ENCODE measurements at regions not wholly inside any gene's neighbourhood (a gene's known extent, or its start where the extent isn't known, plus 50 kb on each side); places are given as distances from the start of the nearest gene placed in this dataset.

DNA sequence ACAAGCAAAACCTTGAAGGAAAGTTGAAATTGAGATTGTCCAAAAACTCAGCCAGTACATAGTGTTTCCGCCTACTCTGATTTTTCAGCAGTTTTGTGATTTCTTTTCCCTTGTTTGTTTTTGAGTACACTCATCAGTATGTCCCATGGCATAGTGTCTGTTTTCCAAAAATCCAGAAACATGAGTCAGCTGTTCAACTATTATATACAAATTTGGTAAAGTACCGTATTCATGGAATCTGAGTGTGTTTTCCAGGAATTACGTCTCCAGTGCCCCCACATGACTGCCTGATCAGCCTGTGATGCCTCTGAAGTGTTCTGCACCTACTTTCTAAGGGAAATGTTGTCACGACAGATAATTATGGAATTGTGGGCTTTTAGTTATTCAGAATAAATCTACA lies 186.8 kb downstream of the LTN1 start:
- H3K4me3 ChIP-seq (ENCODE audit: low read depth, low read length) = no peak overlapping the region
- POLR2A ChIA-PET = no interaction called here
- DNase-seq (ENCODE audit: low read depth, low spot score) = peak; percentile 74
- CTCF ChIA-PET = no interaction called here
- TF ChIP-seq, protein P1, sequence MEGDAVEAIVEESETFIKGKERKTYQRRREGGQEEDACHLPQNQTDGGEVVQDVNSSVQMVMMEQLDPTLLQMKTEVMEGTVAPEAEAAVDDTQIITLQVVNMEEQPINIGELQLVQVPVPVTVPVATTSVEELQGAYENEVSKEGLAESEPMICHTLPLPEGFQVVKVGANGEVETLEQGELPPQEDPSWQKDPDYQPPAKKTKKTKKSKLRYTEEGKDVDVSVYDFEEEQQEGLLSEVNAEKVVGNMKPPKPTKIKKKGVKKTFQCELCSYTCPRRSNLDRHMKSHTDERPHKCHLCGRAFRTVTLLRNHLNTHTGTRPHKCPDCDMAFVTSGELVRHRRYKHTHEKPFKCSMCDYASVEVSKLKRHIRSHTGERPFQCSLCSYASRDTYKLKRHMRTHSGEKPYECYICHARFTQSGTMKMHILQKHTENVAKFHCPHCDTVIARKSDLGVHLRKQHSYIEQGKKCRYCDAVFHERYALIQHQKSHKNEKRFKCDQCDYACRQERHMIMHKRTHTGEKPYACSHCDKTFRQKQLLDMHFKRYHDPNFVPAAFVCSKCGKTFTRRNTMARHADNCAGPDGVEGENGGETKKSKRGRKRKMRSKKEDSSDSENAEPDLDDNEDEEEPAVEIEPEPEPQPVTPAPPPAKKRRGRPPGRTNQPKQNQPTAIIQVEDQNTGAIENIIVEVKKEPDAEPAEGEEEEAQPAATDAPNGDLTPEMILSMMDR (IDR thresholded peaks at IDR 0.05; ENCODE audit: insufficient read depth, low read length, missing control alignments) = no peak

GRCh38 chr21:28804089-28804670 lies 188.5 kb downstream of the LTN1 start:
- ChIA-PET POLR2A (no interaction called here), CTCF (interaction anchor here (0.8 to 1.5 kb wide), 2 partner anchors 58 to 59 kb away, joined by 3 to 4 read pairs; no protein-coding TSS in a partner anchor)
- TF ChIP-seq, protein P1 (IDR thresholded peaks at IDR 0.05; ENCODE audit: insufficient read depth, low read length, missing control alignments) = no peak
- no peak overlapping the region for H3K4me3 ChIP-seq (ENCODE audit: low read depth, low read length)
- no peak for DNase-seq (ENCODE audit: low read depth, low spot score)

- no peak overlapping the region for H3K4me3 ChIP-seq (ENCODE audit: low read depth, low read length)
- DNase-seq (ENCODE audit: low read depth, low spot score) = no peak
- POLR2A ChIA-PET = no interaction called here
- CTCF ChIA-PET = no interaction called here
- TF ChIP-seq, protein P1 (IDR thresholded peaks at IDR 0.05; ENCODE audit: insufficient read depth, low read length, missing control alignments) = no peak
These were observed 190.8 kb downstream of the LTN1 start for GRCh38 chr21:28801906-28802305.

DNA sequence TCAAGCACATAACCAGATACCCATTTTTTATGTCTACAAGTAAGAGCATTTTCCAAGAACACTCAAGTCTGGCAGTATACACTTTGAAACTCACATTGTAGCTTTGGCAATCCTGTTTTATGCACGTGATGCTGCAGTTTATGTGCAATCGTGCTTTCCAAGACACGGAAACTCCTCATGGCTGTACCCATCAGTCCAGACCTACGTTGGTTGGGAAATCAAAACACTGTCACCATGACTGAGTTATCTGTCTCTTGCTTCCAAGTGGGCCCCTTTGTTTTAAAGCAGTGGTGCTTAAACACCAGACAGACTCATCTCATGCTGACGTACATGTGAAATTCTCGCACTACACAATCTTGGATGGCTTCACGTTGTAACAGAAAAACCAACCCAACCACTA lies 192.8 kb downstream of the LTN1 start:
- no peak for DNase-seq (ENCODE audit: low read depth, low spot score)
- H3K4me3 ChIP-seq (ENCODE audit: low read depth, low read length) = no peak overlapping the region
- ChIA-PET POLR2A (no interaction called here), CTCF (no interaction called here)
- TF ChIP-seq, protein P1 (IDR thresholded peaks at IDR 0.05; ENCODE audit: insufficient read depth, low read length, missing control alignments) = no peak

DNA sequence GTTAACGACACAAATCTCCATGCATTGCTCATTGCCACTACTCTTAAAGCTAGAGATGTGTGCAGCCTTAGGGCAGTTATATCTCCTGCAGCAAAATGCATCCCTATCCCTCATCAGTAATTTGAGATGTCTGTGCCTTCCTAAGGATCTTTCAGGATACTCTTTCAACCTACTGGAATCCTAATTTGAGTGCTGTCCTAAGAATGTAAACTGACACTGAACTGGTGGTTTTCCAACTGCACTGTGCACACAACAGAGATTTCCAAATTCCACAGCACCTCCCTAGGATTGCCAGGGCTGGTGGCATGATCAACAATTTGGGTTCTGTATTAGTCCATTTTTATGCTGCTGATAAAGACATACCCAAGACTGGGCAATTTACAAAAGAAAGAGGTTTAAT lies 193.9 kb downstream of the LTN1 start:
- no peak overlapping the region for H3K4me3 ChIP-seq (ENCODE audit: low read depth, low read length)
- CTCF ChIA-PET = interaction anchor here (0.6 to 1.4 kb wide), 3 partner anchors 12 to 141 kb away, joined by 3 to 4 read pairs (median 3); no protein-coding TSS in a partner anchor
- no peak for DNase-seq (ENCODE audit: low read depth, low spot score)
- TF ChIP-seq, protein P1 (IDR thresholded peaks at IDR 0.05; ENCODE audit: insufficient read depth, low read length, missing control alignments) = no peak
- POLR2A ChIA-PET = no interaction called here

GRCh38 chr21:28795251-28795650 lies 197.4 kb downstream of the LTN1 start:
- no peak overlapping the region for H3K4me3 ChIP-seq (ENCODE audit: low read depth, low read length)
- ChIA-PET CTCF (interaction anchor here (1.0 kb wide), 1 partner anchor 14 kb away, joined by 3 read pairs; no protein-coding TSS in a partner anchor), POLR2A (no interaction called here)
- TF ChIP-seq, protein P1 (IDR thresholded peaks at IDR 0.05; ENCODE audit: insufficient read depth, low read length, missing control alignments) = no peak
- no peak for DNase-seq (ENCODE audit: low read depth, low spot score)

Measured in AG04449 (cell line).